IMR-90 (cell line): ENCODE measurements at regions not wholly inside any gene's neighbourhood (a gene's known extent, or its start where the extent isn't known, plus 50 kb on each side); places are given as distances from the start of the nearest gene placed in this dataset.

Source experiments
- BHLHE40 ChIP-seq: fragments of 150-350 bp; IDR thresholded peaks from 2 replicates; pipeline ENCODE4 v1.6.1; 2016; ENCODE audit warnings: mild to moderate bottlenecking, low read depth, low read length
- CEBPB ChIP-seq: IDR thresholded peaks from 2 replicates; pipeline ENCODE4 v1.6.1; 2012; ENCODE audit warnings: low read depth, low read length, improper control_type of control experiment
- CTCF ChIP-seq: conservative IDR thresholded peaks from 2 replicates; pipeline ENCODE4 v1.5.1; 2012; ENCODE audit warnings: mild to moderate bottlenecking, low read depth, low read length, improper control_type of control experiment
- FOS ChIP-seq: fragments of 150-350 bp; IDR thresholded peaks from 2 replicates; pipeline ENCODE4 v1.6.1; 2016; ENCODE audit warnings: low read depth, low read length
- MAFK ChIP-seq: IDR thresholded peaks from 2 replicates; pipeline ENCODE4 v1.6.1; 2012; ENCODE audit warnings: low read depth, low read length, improper control_type of control experiment
- MXI1 ChIP-seq: IDR thresholded peaks from 2 replicates; pipeline ENCODE4 v1.6.1; 2012; ENCODE audit warnings: low read depth, mild to moderate bottlenecking, low read length, moderate library complexity, borderline replicate concordance
- NFE2L2 ChIP-seq: fragments of 150-350 bp; IDR thresholded peaks from 2 replicates; pipeline ENCODE4 v1.6.1; 2016; ENCODE audit warnings: low read depth, mild to moderate bottlenecking, low read length
- POLR2A ChIP-seq: IDR thresholded peaks from 2 replicates; pipeline ENCODE4 v1.6.1; 2012; ENCODE audit warnings: mild to moderate bottlenecking, low read depth, low read length
- RAD21 ChIP-seq: IDR thresholded peaks from 2 replicates; pipeline ENCODE4 v1.6.1; 2012; ENCODE audit warnings: low read length, improper control_type of control experiment
- RCOR1 ChIP-seq: IDR thresholded peaks from 2 replicates; pipeline ENCODE4 v1.6.1; 2012; ENCODE audit warnings: mild to moderate bottlenecking, low read length, improper control_type of control experiment; ENCODE audit not compliant: insufficient replicate concordance
- RFX5 ChIP-seq: IDR thresholded peaks from 2 replicates; pipeline ENCODE4 v1.8.0; 2012; ENCODE audit warnings: low read depth, mild to moderate bottlenecking, low read length, moderate library complexity
- SMC3 ChIP-seq: fragments of 150-350 bp; IDR thresholded peaks from 2 replicates; pipeline ENCODE4 v1.6.1; 2016; ENCODE audit warnings: low read depth, mild to moderate bottlenecking, antibody characterized with exemption, low read length, moderate library complexity
- USF2 ChIP-seq: fragments of 150-350 bp; IDR thresholded peaks from 2 replicates; pipeline ENCODE4 v1.6.1; 2017; ENCODE audit warnings: mild to moderate bottlenecking, antibody characterized with exemption, low read length, low read depth

- TF ChIP-seq NFE2L2 (no peak), USF2 (no peak), CTCF (no peak), BHLHE40 (no peak), SMC3 (no peak), POLR2A (no peak), RAD21 (no peak), RFX5 (no peak), MXI1 (no peak), FOS (no peak), MAFK (no peak), RCOR1 (no peak), CEBPB (no peak)
These were observed 217.6 kb downstream of the SIM1 start for GRCh38 chr6:100247123-100247522.
